ENCODE measurements at regions not wholly inside any gene's neighbourhood (a gene's known extent, or its start where the extent isn't known, plus 50 kb on each side); places are given as distances from the start of the nearest gene placed in this dataset.

DNA sequence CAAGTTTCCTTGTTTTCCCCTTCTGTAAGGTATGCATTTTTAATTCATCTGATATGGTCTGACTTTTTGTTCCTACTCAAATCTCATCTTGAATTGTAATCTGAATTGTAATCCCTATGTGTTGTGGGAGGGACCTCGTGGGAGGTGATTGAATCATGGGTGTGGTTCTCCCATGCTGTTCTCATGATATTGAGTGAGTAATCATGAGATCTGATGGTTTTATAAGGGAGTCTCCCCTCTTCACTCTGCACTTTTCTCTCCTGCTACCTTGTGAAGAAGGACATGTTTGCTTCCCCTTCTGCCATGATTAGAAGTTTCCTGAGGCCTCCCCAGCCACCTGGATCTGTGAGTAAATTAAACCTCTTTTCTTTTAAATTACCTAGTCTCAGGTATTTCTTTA lies 476.1 kb downstream of the LPIN1 start:
- H3K36me3 ChIP-seq = no peaks in the 10 kb centered on the region
- ATAC-seq = no peak

DNA sequence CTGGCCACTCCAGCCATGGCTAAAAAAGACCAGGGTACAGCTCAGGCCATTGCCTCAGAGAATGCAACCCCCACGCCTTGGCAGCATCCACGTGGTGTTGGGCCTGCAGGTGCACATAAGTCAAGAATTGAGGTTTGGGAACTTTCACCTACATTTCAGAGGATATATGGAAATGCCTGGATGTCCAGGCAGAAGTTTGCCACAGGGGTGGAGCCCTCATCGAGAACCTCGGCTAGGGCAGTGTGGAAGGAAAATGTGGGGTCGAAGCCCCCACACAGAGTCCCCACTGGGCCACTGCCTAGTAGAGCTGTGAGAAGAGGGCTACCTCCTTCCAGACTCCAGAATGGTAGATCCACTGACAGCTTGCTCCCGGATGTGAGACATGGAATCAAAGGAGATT lies 477.3 kb downstream of the LPIN1 start:
- Histone ChIP-seq H3K27ac (no peak overlapping the region), H3K27me3 (no peaks in the 10 kb centered on the region), H3K4me3 (no peak overlapping the region), H3K9me3 (no peaks in the 10 kb centered on the region), H3K4me1 (no peaks in the 10 kb centered on the region), H3K36me3 (no peaks in the 10 kb centered on the region)
- DNase-seq = no peak
- WGBS (ENCODE audit: insufficient coverage, low coverage, low lambda C conversion rate, missing lambda C conversion rate) = 93% methylated on average over 3 of the region's 6 CpGs
- intact Hi-C loops (cut with DNase I) = no loop called here
- ATAC-seq = no peak
- TF ChIP-seq, protein P1, sequence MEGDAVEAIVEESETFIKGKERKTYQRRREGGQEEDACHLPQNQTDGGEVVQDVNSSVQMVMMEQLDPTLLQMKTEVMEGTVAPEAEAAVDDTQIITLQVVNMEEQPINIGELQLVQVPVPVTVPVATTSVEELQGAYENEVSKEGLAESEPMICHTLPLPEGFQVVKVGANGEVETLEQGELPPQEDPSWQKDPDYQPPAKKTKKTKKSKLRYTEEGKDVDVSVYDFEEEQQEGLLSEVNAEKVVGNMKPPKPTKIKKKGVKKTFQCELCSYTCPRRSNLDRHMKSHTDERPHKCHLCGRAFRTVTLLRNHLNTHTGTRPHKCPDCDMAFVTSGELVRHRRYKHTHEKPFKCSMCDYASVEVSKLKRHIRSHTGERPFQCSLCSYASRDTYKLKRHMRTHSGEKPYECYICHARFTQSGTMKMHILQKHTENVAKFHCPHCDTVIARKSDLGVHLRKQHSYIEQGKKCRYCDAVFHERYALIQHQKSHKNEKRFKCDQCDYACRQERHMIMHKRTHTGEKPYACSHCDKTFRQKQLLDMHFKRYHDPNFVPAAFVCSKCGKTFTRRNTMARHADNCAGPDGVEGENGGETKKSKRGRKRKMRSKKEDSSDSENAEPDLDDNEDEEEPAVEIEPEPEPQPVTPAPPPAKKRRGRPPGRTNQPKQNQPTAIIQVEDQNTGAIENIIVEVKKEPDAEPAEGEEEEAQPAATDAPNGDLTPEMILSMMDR (IDR thresholded peaks at IDR 0.05) = no peak
- no peak for TF ChIP-seq POLR2A (IDR thresholded peaks at IDR 0.05)

More for the DNA sequence above, 476.1 kb downstream of the LPIN1 start:
- Histone ChIP-seq H3K27me3 (no peaks in the 10 kb centered on the region), H3K27ac (no peak overlapping the region), H3K9me3 (no peaks in the 10 kb centered on the region), H3K4me3 (no peak overlapping the region), H3K4me1 (no peaks in the 10 kb centered on the region)
- intact Hi-C loops (cut with DNase I) = no loop called here
- 28% methylated on average over 1 of the region's 1 CpG for WGBS (ENCODE audit: insufficient coverage, low coverage, low lambda C conversion rate, missing lambda C conversion rate)
- no peak for DNase-seq
- no peak for TF ChIP-seq POLR2A (IDR thresholded peaks at IDR 0.05)

DNA sequence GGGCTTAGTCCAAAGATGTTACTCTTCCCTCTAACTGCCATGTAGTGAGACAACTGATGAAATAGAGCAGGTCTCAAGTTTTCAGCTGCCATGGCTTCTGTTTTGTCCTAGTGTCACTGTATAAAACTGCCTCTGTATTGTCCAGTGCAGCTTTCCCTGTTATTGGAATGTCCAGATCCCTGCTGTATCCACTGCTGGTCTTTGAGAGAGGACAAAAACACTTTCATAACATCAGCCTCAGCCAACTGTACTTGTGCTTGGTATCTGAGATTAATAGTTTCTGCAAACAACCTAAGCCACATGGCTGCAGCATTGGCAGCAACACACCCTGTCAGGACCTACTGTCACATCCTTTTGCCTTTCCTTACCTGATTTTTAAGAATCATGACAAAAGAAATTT lies 480.2 kb downstream of the LPIN1 start:
- H3K27me3 ChIP-seq = no peaks in the 10 kb centered on the region
- ATAC-seq (no peak), DNase-seq (no peak)
- no peaks in the 10 kb centered on the region for H3K9me3 ChIP-seq
- H3K4me3 ChIP-seq = no peak overlapping the region
- H3K27ac ChIP-seq = no peak overlapping the region
- intact Hi-C loops (cut with DNase I) = no loop called here
- no peaks in the 10 kb centered on the region for H3K36me3 ChIP-seq
- TF ChIP-seq, protein P1 (IDR thresholded peaks at IDR 0.05) = no peak
- TF ChIP-seq POLR2A (IDR thresholded peaks at IDR 0.05) = no peak
- no peaks in the 10 kb centered on the region for H3K4me1 ChIP-seq

GRCh38 chr2:12227941-12228608 lies 481.6 kb downstream of the LPIN1 start:
- Histone ChIP-seq H3K36me3 (no peaks in the 10 kb centered on the region), H3K4me1 (no peaks in the 10 kb centered on the region), H3K4me3 (no peak overlapping the region), H3K27ac (no peak overlapping the region), H3K9me3 (no peaks in the 10 kb centered on the region), H3K27me3 (no peaks in the 10 kb centered on the region)
- 48% methylated on average over 4 of the region's 4 CpGs for WGBS (ENCODE audit: insufficient coverage, low coverage, low lambda C conversion rate, missing lambda C conversion rate)
- DNase-seq (no peak), ATAC-seq (no peak)
- intact Hi-C loops (cut with DNase I) = no loop called here
- TF ChIP-seq POLR2A (IDR thresholded peaks at IDR 0.05) = no peak
- TF ChIP-seq, protein P1 (IDR thresholded peaks at IDR 0.05) = no peak

- DNase-seq (no peak), ATAC-seq (no peak)
- Histone ChIP-seq H3K4me3 (no peak overlapping the region), H3K9me3 (no peaks in the 10 kb centered on the region), H3K27ac (no peak overlapping the region), H3K36me3 (no peaks in the 10 kb centered on the region), H3K4me1 (no peaks in the 10 kb centered on the region), H3K27me3 (no peaks in the 10 kb centered on the region)
- 49% methylated on average over 2 of the region's 2 CpGs for WGBS (ENCODE audit: insufficient coverage, low coverage, low lambda C conversion rate, missing lambda C conversion rate)
- TF ChIP-seq, protein P1 (IDR thresholded peaks at IDR 0.05) = no peak
- TF ChIP-seq POLR2A (IDR thresholded peaks at IDR 0.05) = no peak
- intact Hi-C loops (cut with DNase I) = no loop called here
These were observed 484.9 kb downstream of the LPIN1 start for GRCh38 chr2:12231288-12231687.

Data from right lobe of liver (tissue), 6 donors.